ENCODE measurements at regions not wholly inside any gene's neighbourhood (a gene's known extent, or its start where the extent isn't known, plus 50 kb on each side); places are given as distances from the start of the nearest gene placed in this dataset.

DNA sequence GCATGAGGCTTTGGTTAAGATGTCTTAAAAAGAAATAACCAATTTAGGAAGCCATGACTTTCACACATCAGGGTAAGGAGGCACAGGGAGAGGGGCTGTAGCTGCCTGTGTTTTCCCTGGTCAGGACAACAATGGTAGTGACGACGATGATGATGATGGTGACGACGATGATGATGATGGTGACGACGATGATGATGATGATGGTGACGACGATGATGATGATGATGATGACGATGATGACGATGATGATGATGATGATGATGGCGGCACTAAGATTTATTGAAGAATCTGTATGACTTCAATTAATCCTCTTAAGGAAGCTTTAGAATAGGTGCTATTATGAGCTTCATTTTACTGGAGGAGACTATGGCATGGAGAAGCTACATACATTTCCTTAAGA is 284.1 kb upstream of the TNRC6C start:
- H3K36me3 Mint-ChIP-seq (ENCODE audit: low read depth, unreplicated experiment) = no peaks in the 10 kb centered on the region
- no peak for DNase-seq (ENCODE audit: low spot score)
- H3K4me1 Mint-ChIP-seq (ENCODE audit: unreplicated experiment) = no peaks in the 10 kb centered on the region
- TF ChIP-seq, protein P1, sequence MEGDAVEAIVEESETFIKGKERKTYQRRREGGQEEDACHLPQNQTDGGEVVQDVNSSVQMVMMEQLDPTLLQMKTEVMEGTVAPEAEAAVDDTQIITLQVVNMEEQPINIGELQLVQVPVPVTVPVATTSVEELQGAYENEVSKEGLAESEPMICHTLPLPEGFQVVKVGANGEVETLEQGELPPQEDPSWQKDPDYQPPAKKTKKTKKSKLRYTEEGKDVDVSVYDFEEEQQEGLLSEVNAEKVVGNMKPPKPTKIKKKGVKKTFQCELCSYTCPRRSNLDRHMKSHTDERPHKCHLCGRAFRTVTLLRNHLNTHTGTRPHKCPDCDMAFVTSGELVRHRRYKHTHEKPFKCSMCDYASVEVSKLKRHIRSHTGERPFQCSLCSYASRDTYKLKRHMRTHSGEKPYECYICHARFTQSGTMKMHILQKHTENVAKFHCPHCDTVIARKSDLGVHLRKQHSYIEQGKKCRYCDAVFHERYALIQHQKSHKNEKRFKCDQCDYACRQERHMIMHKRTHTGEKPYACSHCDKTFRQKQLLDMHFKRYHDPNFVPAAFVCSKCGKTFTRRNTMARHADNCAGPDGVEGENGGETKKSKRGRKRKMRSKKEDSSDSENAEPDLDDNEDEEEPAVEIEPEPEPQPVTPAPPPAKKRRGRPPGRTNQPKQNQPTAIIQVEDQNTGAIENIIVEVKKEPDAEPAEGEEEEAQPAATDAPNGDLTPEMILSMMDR (IDR thresholded peaks at IDR 0.05; ENCODE audit: unreplicated experiment) = no peak
- no peak overlapping the region for H3K4me3 Mint-ChIP-seq (ENCODE audit: unreplicated experiment)
- H3K27me3 Mint-ChIP-seq (ENCODE audit: unreplicated experiment) = peaks cover 3% of the 10 kb centered on the region
- no peaks in the 10 kb centered on the region for H3K9me3 Mint-ChIP-seq (ENCODE audit: unreplicated experiment)
- H3K27ac Mint-ChIP-seq (ENCODE audit: unreplicated experiment) = no peak overlapping the region

DNA sequence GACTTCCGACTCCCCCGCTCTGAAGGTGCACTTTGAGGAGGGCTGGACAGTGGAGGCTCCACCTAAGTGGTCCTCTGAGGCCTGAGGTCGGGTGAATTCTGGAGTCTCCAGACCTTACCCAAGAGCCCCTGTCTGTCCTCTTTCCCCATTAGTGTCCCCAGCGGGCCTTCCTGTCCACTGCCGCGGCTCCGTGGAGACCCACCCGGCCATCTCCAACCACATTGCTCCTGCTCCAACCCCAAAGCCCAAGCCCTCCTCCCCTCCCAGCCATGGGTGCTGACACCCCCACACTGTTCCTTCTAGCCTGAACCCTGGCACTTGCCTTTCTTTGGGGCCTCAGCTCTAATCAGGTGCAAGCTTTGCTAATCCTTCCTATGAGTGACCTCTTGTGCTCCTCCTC is 283.1 kb upstream of the TNRC6C start:
- Mint-ChIP-seq H3K4me3 (ENCODE audit: unreplicated experiment) (no peak overlapping the region), H3K9me3 (ENCODE audit: unreplicated experiment) (no peaks in the 10 kb centered on the region), H3K4me1 (ENCODE audit: unreplicated experiment) (no peaks in the 10 kb centered on the region), H3K36me3 (ENCODE audit: low read depth, unreplicated experiment) (no peaks in the 10 kb centered on the region), H3K27me3 (ENCODE audit: unreplicated experiment) (peaks cover 3% of the 10 kb centered on the region), H3K27ac (ENCODE audit: unreplicated experiment) (no peak overlapping the region)
- DNase-seq (ENCODE audit: low spot score) = no peak
- TF ChIP-seq, protein P1 (IDR thresholded peaks at IDR 0.05; ENCODE audit: unreplicated experiment) = no peak

DNA sequence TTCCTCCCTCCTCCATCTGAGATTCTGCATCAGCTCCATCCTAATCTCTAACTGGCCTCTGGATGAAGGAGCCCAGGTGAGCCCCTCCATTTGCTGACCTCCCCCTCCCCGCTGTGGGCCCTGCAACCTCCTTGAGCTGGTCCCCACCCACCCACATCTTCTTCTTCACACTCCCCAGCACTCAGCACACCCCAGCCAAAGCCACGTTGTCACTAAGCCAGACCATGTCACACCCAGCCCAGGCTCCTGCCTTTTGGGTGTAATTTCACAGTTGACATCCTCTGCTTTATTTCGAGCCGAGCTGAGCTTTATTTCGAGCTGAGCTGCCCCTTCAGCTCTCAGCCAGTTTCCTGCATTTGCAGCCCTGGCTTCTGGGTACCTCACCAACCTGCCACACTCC is 282.7 kb upstream of the TNRC6C start:
- Mint-ChIP-seq H3K9me3 (ENCODE audit: unreplicated experiment) (no peaks in the 10 kb centered on the region), H3K4me3 (ENCODE audit: unreplicated experiment) (no peak overlapping the region), H3K27me3 (ENCODE audit: unreplicated experiment) (peaks cover 3% of the 10 kb centered on the region), H3K4me1 (ENCODE audit: unreplicated experiment) (no peaks in the 10 kb centered on the region), H3K36me3 (ENCODE audit: low read depth, unreplicated experiment) (no peaks in the 10 kb centered on the region), H3K27ac (ENCODE audit: unreplicated experiment) (no peak overlapping the region)
- no peak for DNase-seq (ENCODE audit: low spot score)
- TF ChIP-seq, protein P1 (IDR thresholded peaks at IDR 0.05; ENCODE audit: unreplicated experiment) = no peak

DNA sequence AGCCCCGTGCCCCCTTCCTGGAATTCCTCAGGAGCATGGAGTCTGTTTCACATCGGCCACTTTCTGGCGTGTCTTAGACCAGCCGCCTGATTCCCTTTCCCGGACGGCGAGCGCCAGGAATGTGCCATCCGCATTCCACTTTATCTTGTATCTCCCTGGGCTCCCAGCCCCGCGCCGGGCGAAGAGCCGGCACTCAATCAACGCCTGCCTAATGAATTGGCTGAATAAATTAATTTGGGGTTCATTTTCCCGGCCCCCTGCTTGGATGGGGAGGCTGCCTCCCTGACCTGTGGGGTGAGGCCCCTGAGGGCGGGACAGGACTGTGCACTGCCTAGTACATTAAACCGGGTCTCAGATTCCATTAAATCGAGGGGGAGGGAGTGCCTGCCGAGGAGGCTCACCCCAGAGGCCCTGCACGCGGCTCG is 282.3 kb upstream of the TNRC6C start:
- Mint-ChIP-seq H3K27me3 (ENCODE audit: unreplicated experiment) (peaks cover 3% of the 10 kb centered on the region), H3K27ac (ENCODE audit: unreplicated experiment) (no peak overlapping the region)
- TF ChIP-seq, protein P1 (IDR thresholded peaks at IDR 0.05; ENCODE audit: unreplicated experiment) = no peak

DNA sequence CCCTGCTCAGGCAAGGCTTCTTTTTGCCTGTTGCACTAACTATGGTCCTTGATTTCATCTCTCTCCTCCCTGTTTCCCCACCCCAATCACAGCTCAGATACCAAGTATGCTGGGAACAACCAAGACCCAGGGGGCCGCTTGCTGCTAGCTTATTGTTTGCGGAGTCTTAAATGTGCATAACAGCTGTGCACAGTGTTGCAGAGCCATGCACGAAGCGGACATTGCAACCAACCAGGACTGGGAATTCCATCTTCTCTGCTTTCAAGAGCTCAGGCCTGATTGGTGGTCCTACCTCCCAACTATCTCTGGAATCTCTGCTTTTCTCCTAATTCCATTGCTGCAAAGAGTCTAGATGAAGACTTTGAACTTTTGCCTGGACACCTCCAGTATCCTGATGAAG is 281.3 kb upstream of the TNRC6C start:
- Mint-ChIP-seq H3K27ac (ENCODE audit: unreplicated experiment) (no peak overlapping the region), H3K27me3 (ENCODE audit: unreplicated experiment) (peaks cover 3% of the 10 kb centered on the region), H3K9me3 (ENCODE audit: unreplicated experiment) (no peaks in the 10 kb centered on the region), H3K4me3 (ENCODE audit: unreplicated experiment) (no peak overlapping the region), H3K36me3 (ENCODE audit: low read depth, unreplicated experiment) (no peaks in the 10 kb centered on the region), H3K4me1 (ENCODE audit: unreplicated experiment) (no peaks in the 10 kb centered on the region)
- no peak for DNase-seq (ENCODE audit: low spot score)
- TF ChIP-seq, protein P1 (IDR thresholded peaks at IDR 0.05; ENCODE audit: unreplicated experiment) = no peak

More for the DNA sequence above, 282.3 kb upstream of the TNRC6C start:
- Mint-ChIP-seq H3K4me3 (ENCODE audit: unreplicated experiment) (no peak overlapping the region), H3K36me3 (ENCODE audit: low read depth, unreplicated experiment) (no peaks in the 10 kb centered on the region), H3K9me3 (ENCODE audit: unreplicated experiment) (no peaks in the 10 kb centered on the region), H3K4me1 (ENCODE audit: unreplicated experiment) (no peaks in the 10 kb centered on the region)
- DNase-seq (ENCODE audit: low spot score) = no peak
